MCF 10A (cell line): ENCODE measurements at regions not wholly inside any gene's neighbourhood (a gene's known extent, or its start where the extent isn't known, plus 50 kb on each side); places are given as distances from the start of the nearest gene placed in this dataset.
A peak's percentile ranks its signal among the peaks of the same experiment; 100 is the strongest.

Experiments
- BruUV-seq: library from RNA; stranded (reverse); fragments of 400-500 nt; replicated peaks from 2 replicates; lab custom pipeline; 2021; lab: Mats Ljungman, UMichigan
- CTCF ChIA-PET: fragments of 300-600 bp; sonication (Branson Sonifier 250); formaldehyde crosslinking; extraction: SDS; loops from one replicate; lab custom pipeline; 2021; ENCODE audit warnings: antibody characterized with exemption, inconsistent platforms; lab: Yijun Ruan, JAX
- POLR2A ChIA-PET: fragments of 300-600, 350-650 bp; sonication (Branson Sonifier 250); formaldehyde crosslinking; extraction: SDS; loops from one replicate; lab custom pipeline; 2020; ENCODE audit warnings: antibody characterized with exemption, inconsistent platforms; lab: Yijun Ruan, JAX
- DNase-seq: peaks from one replicate; pipeline ENCODE4 v3.0.0-alpha.2; 2018; ENCODE audit not compliant: unreplicated experiment
- H3K27ac Mint-ChIP-seq: one replicate; pipeline ENCODE4 v1.8.0; 2022; ENCODE audit warnings: mild to moderate bottlenecking, low read depth, mixed read lengths; ENCODE audit not compliant: unreplicated experiment
- H3K27me3 Mint-ChIP-seq: one replicate; pipeline ENCODE4 v1.8.0; 2022; ENCODE audit warnings: mixed read lengths; ENCODE audit not compliant: insufficient read depth, unreplicated experiment
- H3K36me3 Mint-ChIP-seq: one replicate; pipeline ENCODE4 v1.8.0; 2022; ENCODE audit warnings: mild to moderate bottlenecking, moderate library complexity, mixed read lengths; ENCODE audit not compliant: insufficient read depth, unreplicated experiment
- H3K4me1 Mint-ChIP-seq: one replicate; pipeline ENCODE4 v1.8.0; 2022; ENCODE audit warnings: mixed read lengths; ENCODE audit not compliant: insufficient read depth, unreplicated experiment
- H3K4me3 Mint-ChIP-seq: one replicate; pipeline ENCODE4 v1.8.0; 2022; ENCODE audit warnings: mild to moderate bottlenecking, moderate library complexity, mixed read lengths; ENCODE audit not compliant: unreplicated experiment
- H3K9me3 Mint-ChIP-seq: one replicate; pipeline ENCODE4 v1.8.0; 2022; ENCODE audit warnings: mixed read lengths; ENCODE audit not compliant: unreplicated experiment
- CTCF ChIP-seq: fragments of 200-600 bp; IDR thresholded peaks from one replicate; pipeline ENCODE4 v1.8.0; 2022; ENCODE audit warnings: antibody characterized with exemption, mild to moderate bottlenecking; ENCODE audit not compliant: unreplicated experiment
- intact Hi-C: fragments of 100-400 bp; cut with micrococcal nuclease; formaldehyde crosslinking; loops from 2 replicates; pipeline ENCODE4 v1.14.1; 2022

- H3K27me3 Mint-ChIP-seq, result no peaks in the 10 kb centered on the region
- no peaks in the 10 kb centered on the region for H3K9me3 Mint-ChIP-seq
- BruUV-seq, result no TSS peak
- no peaks in the 10 kb centered on the region for H3K36me3 Mint-ChIP-seq
- ChIA-PET CTCF (interaction anchor here (0.7 kb wide), 1 partner anchor 73 kb away, joined by 3 read pairs; no protein-coding TSS in a partner anchor), POLR2A (no interaction called here)
- intact Hi-C loops, result no loop called here
- H3K27ac Mint-ChIP-seq, result no peak overlapping the region
- H3K4me1 Mint-ChIP-seq, result peaks cover 5% of the 10 kb centered on the region
- TF ChIP-seq CTCF, result no peak
- no peak overlapping the region for H3K4me3 Mint-ChIP-seq
- no peak for DNase-seq
Observed at GRCh38 chr3:64957408-64958198, 269.8 kb upstream of the ADAMTS9 start.

DNA sequence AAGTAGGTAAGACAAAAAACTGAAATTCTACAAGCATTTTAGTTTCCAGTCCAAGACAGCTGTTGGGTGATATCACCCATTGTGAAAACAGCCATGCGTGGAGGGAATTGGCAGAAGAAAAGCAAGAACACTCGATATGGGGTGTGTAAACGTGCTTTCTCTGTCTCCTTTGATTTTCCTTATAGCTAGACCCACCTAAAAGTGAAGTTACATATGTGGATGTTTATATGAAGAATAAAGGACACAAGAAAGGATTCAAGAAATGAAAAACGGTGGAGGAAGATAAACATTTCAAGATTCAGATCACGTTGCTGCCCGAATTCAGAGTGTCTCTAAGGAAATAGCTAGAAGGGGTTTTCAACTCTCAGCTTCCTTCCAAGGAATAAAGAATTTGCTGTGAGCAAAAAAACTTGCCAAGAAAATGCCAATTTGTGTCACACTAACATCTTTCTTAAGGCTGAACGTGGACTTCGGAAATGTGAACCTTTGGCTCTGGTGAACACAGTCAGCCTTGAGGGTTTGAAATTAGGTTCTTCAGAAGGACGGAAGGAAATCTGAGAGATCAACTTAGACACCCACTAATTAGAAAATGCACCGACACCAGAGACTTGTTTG is 269.0 kb upstream of the ADAMTS9 start:
- intact Hi-C loops, result no loop called here
- H3K9me3 Mint-ChIP-seq, result no peaks in the 10 kb centered on the region
- CTCF ChIA-PET, result interaction anchor here (0.7 to 0.9 kb wide), 3 partner anchors 62 to 91 kb away, joined by 3 to 4 read pairs (median 3); no protein-coding TSS in a partner anchor

DNA sequence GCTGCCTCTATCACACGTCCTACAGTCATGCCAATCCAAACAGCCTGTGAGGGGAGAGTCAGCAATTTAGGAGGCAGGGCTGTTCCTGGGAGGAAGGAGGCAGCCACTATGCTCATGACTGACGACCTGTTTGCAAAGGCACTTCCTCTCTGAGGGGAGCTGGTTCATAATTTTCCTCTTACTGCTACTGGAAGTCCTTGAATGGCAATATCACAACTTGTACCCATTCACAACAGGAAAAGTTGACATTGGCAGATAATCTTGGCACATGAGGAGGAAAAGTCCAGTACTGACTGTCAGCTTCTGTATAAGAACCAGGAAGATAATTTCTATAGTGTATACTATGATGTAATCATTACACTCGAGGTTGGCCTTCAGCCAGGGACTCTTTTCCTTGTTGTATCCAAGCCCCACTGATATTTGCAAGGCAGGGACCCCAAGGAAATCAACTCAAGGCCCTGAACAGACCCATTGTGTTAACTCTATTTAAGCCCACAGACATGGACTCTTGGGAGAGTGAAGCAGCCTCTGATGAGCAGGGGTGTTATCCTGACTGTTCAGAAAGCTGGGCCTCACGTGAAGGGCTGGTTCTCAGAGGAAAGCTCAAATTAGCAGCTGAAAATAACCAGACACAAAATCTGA is 267.3 kb upstream of the ADAMTS9 start:
- POLR2A ChIA-PET, result interaction anchor here (0.6 kb wide), 1 partner anchor 1535 kb away, joined by 3 read pairs; no protein-coding TSS in a partner anchor
- Mint-ChIP-seq H3K9me3 (no peaks in the 10 kb centered on the region), H3K4me3 (no peak overlapping the region), H3K4me1 (peaks cover 5% of the 10 kb centered on the region), H3K27me3 (no peaks in the 10 kb centered on the region), H3K27ac (no peak overlapping the region), H3K36me3 (no peaks in the 10 kb centered on the region)
- DNase-seq, result peak; percentile 14
- CTCF ChIA-PET, result no interaction called here
- intact Hi-C loops, result no loop called here
- no peak for TF ChIP-seq CTCF
- no TSS peak for BruUV-seq

More for the DNA sequence above, 269.0 kb upstream of the ADAMTS9 start:
- POLR2A ChIA-PET, result no interaction called here
- Mint-ChIP-seq H3K27me3 (no peaks in the 10 kb centered on the region), H3K27ac (no peak overlapping the region), H3K36me3 (no peaks in the 10 kb centered on the region), H3K4me1 (peaks cover 5% of the 10 kb centered on the region), H3K4me3 (no peak overlapping the region)
- no peak for TF ChIP-seq CTCF
- DNase-seq, result no peak
- no TSS peak for BruUV-seq
